Prostate gland (tissue), 2 donors: ENCODE measurements at regions not wholly inside any gene's neighbourhood (a gene's known extent, or its start where the extent isn't known, plus 50 kb on each side); places are given as distances from the start of the nearest gene placed in this dataset.

ENCODE experiments used
- DNase-seq: peaks from one replicate; pipeline ENCODE4 v3.0.0-alpha.2; 2019; ENCODE audit warnings: low spot score
- H3K27ac ChIP-seq, 2 donors: fragments of 200-600 bp; sonication (generic); 2 replicates each; pipeline ENCODE4 v1.5.1; 2017 to 2019
- H3K27me3 ChIP-seq: fragments of 200-600 bp; sonication (generic); replicated peaks from 2 replicates; pipeline ENCODE4 v1.5.1; 2019; ENCODE audit not compliant: insufficient read depth
- H3K36me3 ChIP-seq, 2 donors: fragments of 200-600 bp; sonication (generic); 1 replicate in 1 of 2; 2 replicates in 1 of 2; pipeline versions ENCODE4 v1.5.1 to v1.8.1; 2017 to 2019
- H3K4me1 ChIP-seq: fragments of 200-600 bp; sonication (generic); replicated peaks from 2 replicates; pipeline ENCODE4 v1.5.1; 2019
- H3K4me3 ChIP-seq, 2 donors: fragments of 200-600 bp; sonication (generic); 2 replicates each; pipeline ENCODE4 v1.5.1; 2017 to 2019
- H3K9me3 ChIP-seq: fragments of 200-600 bp; sonication (generic); 2 replicates; pipeline ENCODE4 v1.5.1; 2017
- CTCF ChIP-seq, 4 experiments: fragments of 200-600 bp in 2 of 4; fragments of 450-650 bp in 2 of 4; sonication (generic) in 2 of 4; IDR thresholded peaks; 1 replicate in 3 of 4; 2 replicates in 1 of 4; pipeline ENCODE4 v1.5.1; 2016 to 2019; ENCODE audit warnings: antibody characterized with exemption in 4 of 4, mild to moderate bottlenecking in 2 of 4, moderate library complexity in 2 of 4
- POLR2A ChIP-seq: fragments of 450-650 bp; IDR thresholded peaks from one replicate; pipeline ENCODE4 v1.6.1; 2016; ENCODE audit warnings: antibody characterized with exemption, mild to moderate bottlenecking
- POLR2AphosphoS5 ChIP-seq: sonication (generic); formaldehyde crosslinking; IDR thresholded peaks from one replicate; pipeline ENCODE4 v1.6.1; 2017; ENCODE audit warnings: antibody characterized with exemption
- WGBS: methylation state at CpG from one replicate; pipeline ENCODE4 v1.1.5; 2018; 5-methylcytosine and 5-hydroxymethylcytosine counted together
- intact Hi-C: fragments of 100-400 bp; cut with DNase I; formaldehyde crosslinking; loops from one replicate; pipeline ENCODE4 v1.14.2; 2022

- Histone ChIP-seq H3K4me1 (no peaks in the 10 kb centered on the region), H3K27me3 (no peaks in the 10 kb centered on the region), H3K36me3 (no peaks in the 10 kb centered on the region), H3K9me3 (no peaks in the 10 kb centered on the region), H3K27ac (no peak overlapping the region), H3K4me3 (no peak overlapping the region)
- intact Hi-C loops, result no loop called here
- no peak for DNase-seq
- TF ChIP-seq POLR2A (no peak), CTCF (IDR thresholded peaks at IDR 0.05) (no peak), POLR2AphosphoS5 (no peak)
- 78% methylated on average over 11 of the region's 11 CpGs for WGBS
Observed at GRCh38 chr9:135240871-135241311, 153.4 kb downstream of the OLFM1 start.

GRCh38 chr9:135241381-135242048 lies 154.0 kb downstream of the OLFM1 start:
- no peak overlapping the region for H3K27ac ChIP-seq
- no peaks in the 10 kb centered on the region for H3K4me1 ChIP-seq
- peak in 2 of 4 experiments; percentile 19 to 42 for TF ChIP-seq CTCF (IDR thresholded peaks at IDR 0.05)
- no peak for TF ChIP-seq POLR2A
- TF ChIP-seq POLR2AphosphoS5, result no peak
- no peaks in the 10 kb centered on the region for H3K36me3 ChIP-seq
- no peaks in the 10 kb centered on the region for H3K27me3 ChIP-seq
- H3K4me3 ChIP-seq, result no peak overlapping the region
- intact Hi-C loops, result no loop called here
- DNase-seq, result no peak
- WGBS, result 56% methylated on average over 19 of the region's 19 CpGs
- no peaks in the 10 kb centered on the region for H3K9me3 ChIP-seq

- no peaks in the 10 kb centered on the region for H3K9me3 ChIP-seq
- no peaks in the 10 kb centered on the region for H3K27me3 ChIP-seq
- DNase-seq, result no peak
- no peak overlapping the region for H3K4me3 ChIP-seq
- intact Hi-C loops, result no loop called here
- H3K4me1 ChIP-seq, result no peaks in the 10 kb centered on the region
- no peak for TF ChIP-seq POLR2AphosphoS5
- no peak for TF ChIP-seq POLR2A
- no peak for TF ChIP-seq CTCF (IDR thresholded peaks at IDR 0.05)
- WGBS, result 69% methylated on average over 9 of the region's 9 CpGs
- H3K36me3 ChIP-seq, result no peaks in the 10 kb centered on the region
- H3K27ac ChIP-seq, result no peak overlapping the region
Observed at GRCh38 chr9:135242049-135242396, 154.6 kb downstream of the OLFM1 start.

- H3K9me3 ChIP-seq, result no peaks in the 10 kb centered on the region
- H3K4me3 ChIP-seq, result no peak overlapping the region
- H3K4me1 ChIP-seq, result no peaks in the 10 kb centered on the region
- no peaks in the 10 kb centered on the region for H3K36me3 ChIP-seq
- H3K27me3 ChIP-seq, result no peaks in the 10 kb centered on the region
- TF ChIP-seq POLR2AphosphoS5 (no peak), POLR2A (no peak), CTCF (IDR thresholded peaks at IDR 0.05) (no peak)
- no peak for DNase-seq
- 83% methylated on average over 11 of the region's 11 CpGs for WGBS
- intact Hi-C loops, result no loop called here
- no peak overlapping the region for H3K27ac ChIP-seq
Observed at GRCh38 chr9:135242406-135242805, 154.9 kb downstream of the OLFM1 start.
